Endothelial cell of hepatic sinusoid (primary cell): ENCODE measurements at regions not wholly inside any gene's neighbourhood (a gene's known extent, or its start where the extent isn't known, plus 50 kb on each side); places are given as distances from the start of the nearest gene placed in this dataset.
"Not testable (repeated sequence)": the region's sequence is repeated elsewhere in the genome, so short reads cannot be mapped to it uniquely, and the experiment has no call there.

Experiments used
- in situ Hi-C: cut with HindIII; loops from 2 replicates; pipeline ENCODE4 v1.10.0; 2017; ENCODE audit warnings: low sequenced_read_pairs

GRCh38 chr19:30228835-30229524, 143.2 kb upstream of the ZNF536 start:
- in situ Hi-C loops: no loop called here

- in situ Hi-C loops: no loop called here
Observed at GRCh38 chr19:30229525-30230174, 142.5 kb upstream of the ZNF536 start.

- in situ Hi-C loops: no loop called here
Observed at GRCh38 chr19:30231408-30232318, 140.5 kb upstream of the ZNF536 start.

- in situ Hi-C loops: no loop called here
Observed at GRCh38 chr19:30233375-30233774, 138.8 kb upstream of the ZNF536 start.

- in situ Hi-C loops: no loop called here
Observed at GRCh38 chr19:30235946-30236345, 136.2 kb upstream of the ZNF536 start.

GRCh38 chr19:30236587-30236986, 135.6 kb upstream of the ZNF536 start:
- in situ Hi-C loops: no loop called here

- in situ Hi-C loops: no loop called here
Observed at GRCh38 chr19:30237140-30237539, 135.0 kb upstream of the ZNF536 start.

- in situ Hi-C loops: no loop called here
Observed at GRCh38 chr19:30240904-30241695, 131.1 kb upstream of the ZNF536 start.

GRCh38 chr19:30244533-30244932, 127.7 kb upstream of the ZNF536 start:
- in situ Hi-C loops: no loop called here

- in situ Hi-C loops: no loop called here
Observed at GRCh38 chr19:30245401-30246039, 126.7 kb upstream of the ZNF536 start.

GRCh38 chr19:30249911-30250310, 122.3 kb upstream of the ZNF536 start:
- in situ Hi-C loops: no loop called here

GRCh38 chr19:30252214-30252613, 120.0 kb upstream of the ZNF536 start:
- in situ Hi-C loops: no loop called here

- in situ Hi-C loops: no loop called here
Observed at GRCh38 chr19:30253581-30253996, 118.6 kb upstream of the ZNF536 start.

- in situ Hi-C loops: no loop called here
Observed at GRCh38 chr19:30254158-30254557, 118.0 kb upstream of the ZNF536 start.

- in situ Hi-C loops: no loop called here
Observed at GRCh38 chr19:30254789-30255188, 117.4 kb upstream of the ZNF536 start.

GRCh38 chr19:30255791-30256495, 116.2 kb upstream of the ZNF536 start:
- in situ Hi-C loops: no loop called here

GRCh38 chr19:30256496-30256850, 115.7 kb upstream of the ZNF536 start:
- in situ Hi-C loops: no loop called here

GRCh38 chr19:30263830-30264381, 108.3 kb upstream of the ZNF536 start:
- in situ Hi-C loops: no loop called here

- in situ Hi-C loops: not testable (repeated sequence)
Observed at GRCh38 chr19:30265918-30266317, 106.3 kb upstream of the ZNF536 start.
